ENCODE measurements at regions not wholly inside any gene's neighbourhood (a gene's known extent, or its start where the extent isn't known, plus 50 kb on each side); places are given as distances from the start of the nearest gene placed in this dataset.

DNA sequence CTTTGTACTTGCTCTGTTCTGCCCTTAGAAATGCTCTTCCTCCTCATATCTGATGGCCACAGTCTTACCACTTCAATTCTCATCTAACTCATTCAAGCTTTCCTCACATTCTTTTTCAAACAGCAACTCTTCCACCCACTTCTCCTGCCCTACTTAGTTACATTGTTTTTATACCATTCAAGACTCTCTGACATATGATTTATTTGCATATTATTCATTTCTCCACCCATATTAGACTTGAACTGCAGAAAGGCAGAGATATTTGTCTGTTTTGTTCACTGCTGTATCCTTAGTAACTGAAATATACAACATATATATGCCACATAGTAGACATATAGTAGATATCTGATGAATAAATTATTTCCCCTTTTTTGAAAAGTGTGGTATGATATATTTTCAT lies 95.5 kb upstream of the DCN start:
- no peak for DNase-seq (ENCODE audit: extremely low read depth, low read depth)
- TF ChIP-seq, protein P1, sequence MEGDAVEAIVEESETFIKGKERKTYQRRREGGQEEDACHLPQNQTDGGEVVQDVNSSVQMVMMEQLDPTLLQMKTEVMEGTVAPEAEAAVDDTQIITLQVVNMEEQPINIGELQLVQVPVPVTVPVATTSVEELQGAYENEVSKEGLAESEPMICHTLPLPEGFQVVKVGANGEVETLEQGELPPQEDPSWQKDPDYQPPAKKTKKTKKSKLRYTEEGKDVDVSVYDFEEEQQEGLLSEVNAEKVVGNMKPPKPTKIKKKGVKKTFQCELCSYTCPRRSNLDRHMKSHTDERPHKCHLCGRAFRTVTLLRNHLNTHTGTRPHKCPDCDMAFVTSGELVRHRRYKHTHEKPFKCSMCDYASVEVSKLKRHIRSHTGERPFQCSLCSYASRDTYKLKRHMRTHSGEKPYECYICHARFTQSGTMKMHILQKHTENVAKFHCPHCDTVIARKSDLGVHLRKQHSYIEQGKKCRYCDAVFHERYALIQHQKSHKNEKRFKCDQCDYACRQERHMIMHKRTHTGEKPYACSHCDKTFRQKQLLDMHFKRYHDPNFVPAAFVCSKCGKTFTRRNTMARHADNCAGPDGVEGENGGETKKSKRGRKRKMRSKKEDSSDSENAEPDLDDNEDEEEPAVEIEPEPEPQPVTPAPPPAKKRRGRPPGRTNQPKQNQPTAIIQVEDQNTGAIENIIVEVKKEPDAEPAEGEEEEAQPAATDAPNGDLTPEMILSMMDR (IDR thresholded peaks at IDR 0.05; ENCODE audit: low read depth, low read length, missing control alignments) = no peak
- no peak overlapping the region for H3K4me3 ChIP-seq (replicated peaks; ENCODE audit: low read depth, low read length)

DNA sequence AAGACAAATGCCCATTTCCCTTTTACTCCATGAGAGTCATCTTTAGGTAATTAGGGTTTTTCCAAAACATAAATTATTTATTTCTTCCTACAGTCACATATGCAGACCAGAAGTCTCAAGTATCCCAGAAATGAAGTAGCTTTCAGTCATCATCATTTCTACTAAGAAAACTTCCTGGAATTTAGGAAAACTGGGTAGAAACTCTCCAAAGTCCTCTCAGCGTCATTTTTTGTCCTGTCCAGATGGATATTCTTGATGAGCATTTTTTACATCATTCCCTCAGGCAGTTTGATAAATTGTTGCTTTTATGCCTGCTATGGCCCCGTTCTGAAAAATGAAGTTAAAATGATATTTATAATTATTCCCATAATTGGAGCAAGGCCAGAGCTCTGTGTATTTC lies 93.9 kb upstream of the DCN start:
- TF ChIP-seq, protein P1 (IDR thresholded peaks at IDR 0.05; ENCODE audit: low read depth, low read length, missing control alignments) = no peak
- no peak for DNase-seq (ENCODE audit: extremely low read depth, low read depth)

DNA sequence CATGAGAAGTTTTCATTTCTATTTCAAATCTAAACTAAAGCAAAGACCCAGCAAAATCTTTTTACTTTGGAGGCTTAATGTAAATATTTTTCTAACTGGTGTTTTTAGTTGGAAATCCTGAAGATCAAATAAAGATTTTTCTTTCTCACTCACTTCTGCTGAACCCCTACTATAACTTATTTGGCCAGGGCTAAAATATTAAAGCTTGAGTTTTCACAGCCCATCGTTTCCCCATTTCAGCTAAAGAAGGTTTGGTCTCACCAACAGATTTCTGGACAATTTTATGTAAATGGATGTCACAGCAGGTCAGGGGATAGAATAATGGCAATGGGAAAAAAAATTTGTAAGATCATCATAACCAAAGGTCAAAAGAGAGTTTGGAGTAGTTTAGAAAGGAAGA lies 92.7 kb upstream of the DCN start:
- no peak for DNase-seq (ENCODE audit: extremely low read depth, low read depth)
- TF ChIP-seq, protein P1 (IDR thresholded peaks at IDR 0.05; ENCODE audit: low read depth, low read length, missing control alignments) = no peak
- no peak overlapping the region for H3K4me3 ChIP-seq (replicated peaks; ENCODE audit: low read depth, low read length)

More for the DNA sequence above, 93.9 kb upstream of the DCN start:
- H3K4me3 ChIP-seq (replicated peaks; ENCODE audit: low read depth, low read length) = no peak overlapping the region

DNA sequence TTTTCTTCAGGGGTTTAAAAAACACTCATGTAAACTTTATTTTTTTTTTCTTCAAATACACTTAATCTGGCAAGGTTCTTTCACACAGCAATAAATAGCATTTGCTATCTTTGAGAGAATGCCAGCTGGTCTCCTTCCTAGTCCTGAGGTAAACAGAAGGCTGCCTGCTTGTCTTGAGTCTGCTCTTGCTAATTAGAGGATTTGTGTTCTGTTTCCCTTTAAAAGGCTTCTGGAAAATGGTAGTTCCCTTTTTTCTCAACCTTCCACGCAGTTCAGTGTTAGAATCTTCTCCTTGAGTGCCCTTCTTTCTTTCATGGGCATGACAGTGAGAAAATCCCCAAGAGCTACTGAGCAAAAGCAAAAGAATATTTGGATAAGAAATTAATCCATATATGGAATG lies 92.3 kb upstream of the DCN start:
- TF ChIP-seq, protein P1 (IDR thresholded peaks at IDR 0.05; ENCODE audit: low read depth, low read length, missing control alignments) = no peak

DNA sequence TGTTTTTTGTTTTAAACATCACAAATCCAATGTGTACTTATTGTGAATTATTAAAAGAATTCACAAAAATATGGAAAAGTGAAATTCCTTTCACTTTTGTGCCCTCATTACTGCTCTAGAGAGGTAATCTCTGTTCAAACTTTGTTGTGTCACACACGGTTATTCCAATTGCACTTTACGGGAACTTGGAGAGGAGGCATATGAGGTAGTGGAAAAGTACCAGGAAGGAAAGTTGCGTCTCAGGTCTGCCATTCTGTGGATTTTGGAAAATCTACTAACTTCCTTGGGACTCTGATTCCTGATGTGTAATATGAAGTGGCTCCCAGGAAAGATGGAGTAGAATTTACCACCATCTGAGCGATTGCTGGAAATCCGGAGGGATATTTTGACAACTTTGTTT lies 90.9 kb upstream of the DCN start:
- H3K4me3 ChIP-seq (replicated peaks; ENCODE audit: low read depth, low read length) = no peak overlapping the region
- TF ChIP-seq, protein P1 (IDR thresholded peaks at IDR 0.05; ENCODE audit: low read depth, low read length, missing control alignments) = no peak
- no peak for DNase-seq (ENCODE audit: extremely low read depth, low read depth)

More for the DNA sequence above, 92.3 kb upstream of the DCN start:
- H3K4me3 ChIP-seq (replicated peaks; ENCODE audit: low read depth, low read length) = no peak overlapping the region
- peak; percentile 22 for DNase-seq (ENCODE audit: extremely low read depth, low read depth)

DNA sequence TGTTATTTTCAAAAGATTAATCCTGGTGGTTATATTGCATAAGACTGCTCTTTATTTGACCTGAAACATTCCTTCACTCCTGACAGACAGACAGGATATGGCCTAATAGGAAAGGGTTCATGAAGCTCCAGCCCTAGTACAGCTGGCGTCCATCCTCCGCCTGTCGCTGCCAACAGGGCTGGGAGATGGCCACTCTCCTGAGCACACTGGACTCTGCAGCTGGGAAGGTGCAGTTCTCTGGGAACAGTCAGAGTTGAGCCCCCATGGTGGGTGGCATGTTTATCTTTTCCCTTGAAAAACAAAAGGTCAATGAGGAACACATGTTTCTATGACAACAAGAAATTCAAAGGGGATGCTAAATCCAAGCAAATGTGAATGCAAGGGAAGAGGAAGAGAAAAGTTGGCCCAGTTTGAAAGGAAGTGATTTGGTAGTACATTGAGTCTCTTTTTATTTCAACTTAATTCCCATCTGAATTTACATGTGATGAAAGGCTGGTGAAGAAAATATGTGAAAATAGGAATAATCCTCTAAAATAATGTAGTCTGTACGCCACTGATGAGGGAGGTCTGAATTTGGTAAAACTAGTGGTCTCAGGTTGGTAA lies 89.9 kb upstream of the DCN start:
- DNase-seq (ENCODE audit: extremely low read depth, low read depth) = peak; percentile 35
- TF ChIP-seq, protein P1 (IDR thresholded peaks at IDR 0.05; ENCODE audit: low read depth, low read length, missing control alignments) = no peak
- H3K4me3 ChIP-seq (replicated peaks; ENCODE audit: low read depth, low read length) = no peak overlapping the region

DNA sequence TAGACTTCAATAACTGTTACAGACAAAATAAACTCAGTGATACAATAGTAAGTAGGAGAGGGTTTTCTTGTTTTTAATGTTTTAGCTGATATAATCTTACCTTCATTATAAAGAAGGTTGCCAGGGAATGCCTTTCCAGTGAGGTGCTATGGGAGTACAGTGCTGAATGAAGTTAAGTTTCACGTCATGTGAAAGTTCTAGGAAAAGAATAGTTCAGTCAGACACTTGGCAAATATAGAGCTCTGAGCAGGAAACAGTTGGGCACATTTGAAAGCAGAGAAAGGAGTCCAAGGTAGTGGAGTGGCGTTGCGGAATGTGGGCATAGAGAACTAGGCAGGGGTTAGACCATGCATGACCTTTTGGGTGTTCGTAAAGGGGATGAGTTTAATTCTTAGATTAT lies 88.6 kb upstream of the DCN start:
- TF ChIP-seq, protein P1 (IDR thresholded peaks at IDR 0.05; ENCODE audit: low read depth, low read length, missing control alignments) = no peak
- H3K4me3 ChIP-seq (replicated peaks; ENCODE audit: low read depth, low read length) = no peak overlapping the region
- no peak for DNase-seq (ENCODE audit: extremely low read depth, low read depth)

Data from HFF-Myc (cell line).